Stimulated activated CD4-positive, alpha-beta T cell treated with anti-CD3 and anti-CD28 coated beads, Interleukin-2, amount 100 ng/mL, for 4 hours (primary cell): ENCODE measurements at regions not wholly inside any gene's neighbourhood (a gene's known extent, or its start where the extent isn't known, plus 50 kb on each side); places are given as distances from the start of the nearest gene placed in this dataset.

Source experiments
- DNase-seq: peaks from one replicate; pipeline ENCODE4 v3.0.0-alpha.2; 2020; ENCODE audit warnings: low read depth

- DNase-seq, result no peak
These were observed 371.9 kb upstream of the ID4 start for GRCh38 chr6:19465256-19465655.

- no peak for DNase-seq
These were observed 371.4 kb upstream of the ID4 start for GRCh38 chr6:19465760-19466159.

- DNase-seq, result no peak
These were observed 366.8 kb upstream of the ID4 start for GRCh38 chr6:19470333-19470732.

- no peak for DNase-seq
These were observed 365.0 kb upstream of the ID4 start for GRCh38 chr6:19472153-19472552.

- DNase-seq, result no peak
These were observed 364.3 kb upstream of the ID4 start for GRCh38 chr6:19472850-19473249.

- DNase-seq, result no peak
These were observed 359.6 kb upstream of the ID4 start for GRCh38 chr6:19477563-19477962.

GRCh38 chr6:19478273-19478672 lies 358.9 kb upstream of the ID4 start:
- DNase-seq, result no peak

GRCh38 chr6:19478992-19479391 lies 358.2 kb upstream of the ID4 start:
- DNase-seq, result no peak

- no peak for DNase-seq
These were observed 357.6 kb upstream of the ID4 start for GRCh38 chr6:19479551-19479950.

- no peak for DNase-seq
These were observed 344.3 kb upstream of the ID4 start for GRCh38 chr6:19492636-19493405.

GRCh38 chr6:19501737-19502245 lies 335.4 kb upstream of the ID4 start:
- DNase-seq, result no peak

GRCh38 chr6:19502301-19502700 lies 334.9 kb upstream of the ID4 start:
- DNase-seq, result no peak

- DNase-seq, result no peak
These were observed 321.2 kb upstream of the ID4 start for GRCh38 chr6:19515939-19516338.

GRCh38 chr6:19519941-19520340 lies 317.2 kb upstream of the ID4 start:
- DNase-seq, result no peak

- no peak for DNase-seq
These were observed 312.6 kb upstream of the ID4 start for GRCh38 chr6:19524366-19525186.

- no peak for DNase-seq
These were observed 311.5 kb upstream of the ID4 start for GRCh38 chr6:19525673-19526072.

- DNase-seq, result no peak
These were observed 307.0 kb upstream of the ID4 start for GRCh38 chr6:19530188-19530587.

GRCh38 chr6:19535351-19535750 lies 301.8 kb upstream of the ID4 start:
- DNase-seq, result no peak

- DNase-seq, result no peak
These were observed 300.3 kb upstream of the ID4 start for GRCh38 chr6:19536838-19537237.

GRCh38 chr6:19538096-19538495 lies 299.1 kb upstream of the ID4 start:
- no peak for DNase-seq

GRCh38 chr6:19547507-19547906 lies 289.7 kb upstream of the ID4 start:
- DNase-seq, result no peak

GRCh38 chr6:19549109-19549508 lies 288.1 kb upstream of the ID4 start:
- no peak for DNase-seq

GRCh38 chr6:19550380-19550779 lies 286.8 kb upstream of the ID4 start:
- no peak for DNase-seq
